PC-3 (cell line): ENCODE measurements at regions not wholly inside any gene's neighbourhood (a gene's known extent, or its start where the extent isn't known, plus 50 kb on each side); places are given as distances from the start of the nearest gene placed in this dataset.

Experiments
- ATAC-seq: fragments of 200-7000 bp; cut with Tn5 transposase; 2 replicates; pipeline ENCODE4 v1.9.1; 2020; ENCODE audit warnings: mild to moderate bottlenecking, moderate library complexity
- BruUV-seq: library from RNA; stranded (reverse); fragments of 400-500 nt; replicated peaks from 2 replicates; lab custom pipeline; 2021; lab: Mats Ljungman, UMichigan
- CTCF ChIA-PET: fragments of 300-600 bp; sonication (Branson Sonifier 250); formaldehyde crosslinking; loops from one replicate; lab custom pipeline; 2022; ENCODE audit warnings: antibody characterized with exemption; lab: Charles Lee
- POLR2A ChIA-PET: fragments of 300-600 bp; sonication (Branson Sonifier 250); formaldehyde crosslinking; loops from one replicate; lab custom pipeline; 2022; ENCODE audit warnings: antibody characterized with exemption; ENCODE audit not compliant: unreplicated experiment; lab: Charles Lee
- DNase-seq: peaks from one replicate; pipeline ENCODE4 v3.0.0-alpha.2; 2015
- H2AFZ ChIP-seq: fragments of 300-600 bp; sonication (generic); 2 replicates; pipeline ENCODE4 v1.6.0; 2016; ENCODE audit warnings: antibody characterized with exemption, low read length
- H3F3A ChIP-seq: fragments of 300-600 bp; sonication (generic); one replicate; pipeline ENCODE4 v1.6.0; 2017; ENCODE audit warnings: antibody characterized with exemption, low read length, control low read depth, mild to moderate bottlenecking; ENCODE audit not compliant: unreplicated experiment
- H3K27ac ChIP-seq: fragments of 300-600 bp; sonication (generic); 2 replicates; pipeline ENCODE4 v1.5.1; 2016; ENCODE audit warnings: mild to moderate bottlenecking, low read length
- H3K27me3 ChIP-seq: fragments of 300-600 bp; sonication (generic); 2 replicates; pipeline ENCODE4 v1.6.1; 2016; ENCODE audit warnings: low read length, mixed read lengths
- H3K36me3 ChIP-seq: fragments of 300-600 bp; sonication (generic); 2 replicates; pipeline ENCODE4 v1.6.1; 2016; ENCODE audit warnings: low read depth, mixed run types, low read length, mixed read lengths
- H3K4me1 ChIP-seq: fragments of 300-600 bp; sonication (generic); 2 replicates; pipeline ENCODE4 v1.5.1; 2016; ENCODE audit warnings: low read length; ENCODE audit not compliant: insufficient read depth
- H3K4me2 ChIP-seq: fragments of 300-600 bp; sonication (generic); 2 replicates; pipeline ENCODE4 v1.6.0; 2016; ENCODE audit warnings: low read length
- H3K4me3 ChIP-seq: fragments of 300-600 bp; sonication (generic); 2 replicates; pipeline ENCODE4 v1.5.1; 2016; ENCODE audit warnings: mild to moderate bottlenecking, low read length, mixed read lengths
- H3K79me2 ChIP-seq: fragments of 300-600 bp; sonication (generic); 2 replicates; pipeline ENCODE4 v1.6.1; 2017; ENCODE audit warnings: low read length, mixed read lengths
- H3K9ac ChIP-seq: fragments of 300-600 bp; sonication (generic); 2 replicates; pipeline ENCODE4 v1.6.0; 2016; ENCODE audit warnings: mild to moderate bottlenecking, low read length
- H3K9me2 ChIP-seq: fragments of 300-600 bp; sonication (generic); replicated peaks from 2 replicates; pipeline ENCODE4 v1.6.1; 2016; ENCODE audit warnings: mixed run types, low read length, mixed read lengths
- H3K9me3 ChIP-seq: fragments of 300-600 bp; sonication (generic); 2 replicates; pipeline ENCODE4 v1.6.1; 2016; ENCODE audit warnings: low read length, mixed read lengths
- H4K20me1 ChIP-seq: fragments of 300-600 bp; sonication (generic); 2 replicates; pipeline ENCODE4 v1.6.1; 2016; ENCODE audit warnings: low read length, mixed read lengths
- CTCF ChIP-seq: fragments of 300-600 bp; sonication (generic); conservative IDR thresholded peaks from 2 replicates; pipeline ENCODE4 v1.5.1; 2017; ENCODE audit warnings: antibody characterized with exemption, low read depth, mild to moderate bottlenecking, low read length
- EZH2 ChIP-seq: fragments of 300-600 bp; sonication (generic); IDR thresholded peaks from one replicate; pipeline ENCODE4 v1.6.1; 2017; ENCODE audit warnings: antibody characterized with exemption, mild to moderate bottlenecking, low read length; ENCODE audit not compliant: unreplicated experiment
- EZH2phosphoT487 ChIP-seq: fragments of 300-600 bp; sonication (generic); IDR thresholded peaks from 2 replicates; pipeline ENCODE4 v1.6.1; 2018; ENCODE audit warnings: mild to moderate bottlenecking, antibody characterized with exemption, low read length, borderline replicate concordance
- intact Hi-C: fragments of 100-400 bp; cut with micrococcal nuclease; formaldehyde crosslinking; loops from 2 replicates; pipeline ENCODE4 v1.9.0; 2023

- no peaks in the 10 kb centered on the region for H3K4me1 ChIP-seq
- no peaks in the 10 kb centered on the region for H3K36me3 ChIP-seq
- H3K9me3 ChIP-seq: no peaks in the 10 kb centered on the region
- ATAC-seq: no peak
- H4K20me1 ChIP-seq: no peaks in the 10 kb centered on the region
- no peak for DNase-seq
- H3K27me3 ChIP-seq: no peaks in the 10 kb centered on the region
- H3K9ac ChIP-seq: no peak overlapping the region
- no peak overlapping the region for H2AFZ ChIP-seq
- TF ChIP-seq EZH2 (no peak), CTCF (no peak), EZH2phosphoT487 (no peak)
- no peaks in the 10 kb centered on the region for H3K79me2 ChIP-seq
- intact Hi-C loops: no loop called here
- H3K9me2 ChIP-seq: no peaks in the 10 kb centered on the region
- POLR2A ChIA-PET: no interaction called here
- CTCF ChIA-PET: no interaction called here
- H3F3A ChIP-seq: no peaks in the 10 kb centered on the region
- H3K4me2 ChIP-seq: no peak overlapping the region
- no peak overlapping the region for H3K4me3 ChIP-seq
- no TSS peak for BruUV-seq
- no peak overlapping the region for H3K27ac ChIP-seq
Observed at GRCh38 chr4:66216252-66216651, 546.0 kb upstream of the EPHA5 start.

- Histone ChIP-seq H3K27me3 (no peaks in the 10 kb centered on the region), H3K4me1 (no peaks in the 10 kb centered on the region), H3K79me2 (no peaks in the 10 kb centered on the region), H3K36me3 (no peaks in the 10 kb centered on the region), H3K9me3 (no peaks in the 10 kb centered on the region), H3F3A (no peaks in the 10 kb centered on the region), H2AFZ (no peak overlapping the region), H3K4me2 (no peak overlapping the region), H4K20me1 (no peaks in the 10 kb centered on the region), H3K9ac (no peak overlapping the region), H3K27ac (no peak overlapping the region), H3K9me2 (no peaks in the 10 kb centered on the region), H3K4me3 (no peak overlapping the region)
- intact Hi-C loops: no loop called here
- ChIA-PET POLR2A (no interaction called here), CTCF (no interaction called here)
- DNase-seq: no peak
- no TSS peak for BruUV-seq
- no peak for ATAC-seq
- TF ChIP-seq EZH2phosphoT487 (no peak), CTCF (no peak), EZH2 (no peak)
Observed at GRCh38 chr4:66212489-66212888, 542.2 kb upstream of the EPHA5 start.

- H3F3A ChIP-seq: no peaks in the 10 kb centered on the region
- no peak overlapping the region for H3K9ac ChIP-seq
- no peaks in the 10 kb centered on the region for H3K36me3 ChIP-seq
- ATAC-seq (no peak), DNase-seq (no peak)
- TF ChIP-seq EZH2phosphoT487 (no peak), EZH2 (no peak), CTCF (no peak)
- POLR2A ChIA-PET: interaction anchor here (0.6 kb wide), 1 partner anchor 610 kb away, joined by 5 read pairs; no protein-coding TSS in a partner anchor
- H3K4me3 ChIP-seq: no peak overlapping the region
- no peaks in the 10 kb centered on the region for H3K79me2 ChIP-seq
- H4K20me1 ChIP-seq: no peaks in the 10 kb centered on the region
- H3K9me2 ChIP-seq: no peaks in the 10 kb centered on the region
- no peaks in the 10 kb centered on the region for H3K27me3 ChIP-seq
- H3K4me2 ChIP-seq: no peak overlapping the region
- H2AFZ ChIP-seq: 0 out of 2 replicates have a peak overlapping the region, but pooled peaks have one; percentile 11
- intact Hi-C loops: no loop called here
- no TSS peak for BruUV-seq
- CTCF ChIA-PET: interaction anchor here (0.7 kb wide), 1 partner anchor 336 kb away, joined by 3 read pairs; no protein-coding TSS in a partner anchor
- no peaks in the 10 kb centered on the region for H3K4me1 ChIP-seq
- no peaks in the 10 kb centered on the region for H3K9me3 ChIP-seq
- no peak overlapping the region for H3K27ac ChIP-seq
Observed at GRCh38 chr4:66204534-66205247, 534.4 kb upstream of the EPHA5 start.
